ENCODE measurements at regions not wholly inside any gene's neighbourhood (a gene's known extent, or its start where the extent isn't known, plus 50 kb on each side); places are given as distances from the start of the nearest gene placed in this dataset.
A peak's percentile ranks its signal among the peaks of the same experiment; 100 is the strongest.

- Histone ChIP-seq H2AFZ (ENCODE audit: insufficient read depth, low read length, poor library complexity) (no peak overlapping the region), H3K9ac (ENCODE audit: low read length) (no peak overlapping the region), H4K8ac (ENCODE audit: low read depth, low read length) (peak overlapping the region; percentile 61), H2BK120ac (ENCODE audit: insufficient read depth, low read length, poor library complexity) (peak overlapping the region; percentile 63), H3K27ac (ENCODE audit: low read depth, low read length) (peak overlapping the region; percentile 91), H3K18ac (ENCODE audit: low read length) (no peak overlapping the region), H3K4me1 (ENCODE audit: control insufficient read depth in 1 of 2, insufficient read depth in 2 of 2, low read length in 2 of 2) (peaks cover 3 to 4% of the 10 kb centered on the region in 2 experiments), H4K12ac (ENCODE audit: low read depth, low read length) (no peak overlapping the region), H3K79me2 (ENCODE audit: control insufficient read depth, insufficient read depth, low read length, poor library complexity) (no peaks in the 10 kb centered on the region), H2BK12ac (ENCODE audit: low read length) (peak overlapping the region; percentile 54), H3K79me1 (ENCODE audit: low read length) (peaks cover 8% of the 10 kb centered on the region), H2AK5ac (ENCODE audit: low read length) (no peak overlapping the region), H3K4me3 (ENCODE audit: low read depth, low read length) (no peak overlapping the region), H3K4ac (ENCODE audit: low read depth, low read length) (no peak overlapping the region), H3K4me2 (ENCODE audit: low read length) (peak overlapping the region; percentile 29), H3K36me3 (ENCODE audit: control insufficient read depth in 1 of 2, insufficient read depth in 2 of 2, low read length in 2 of 2) (no peaks in the 10 kb centered on the region), H3K27me3 (ENCODE audit: insufficient read depth, low read length) (no peaks in the 10 kb centered on the region), H3K14ac (ENCODE audit: low read length) (no peak overlapping the region), H3K23ac (ENCODE audit: low read length) (no peak overlapping the region), H4K91ac (ENCODE audit: low read depth, low read length) (peak overlapping the region; percentile 51), H3K9me3 (ENCODE audit: insufficient read depth, low read depth, low read length) (no peaks in the 10 kb centered on the region), H2BK5ac (ENCODE audit: low read depth, low read length, poor library complexity) (peak overlapping the region; percentile 92)
- peak; percentile 4 to 45 for DNase-seq
- no CpG with 5 or more reads among the region's 1 CpG for WGBS (ENCODE audit: extremely low coverage, insufficient coverage, insufficient read length)
These were observed 489.3 kb upstream of the SOX9 start for GRCh38 chr17:71631483-71631882.

GRCh38 chr17:71632328-71632727 lies 488.5 kb upstream of the SOX9 start:
- WGBS (ENCODE audit: extremely low coverage, insufficient coverage, insufficient read length) = no CpG with 5 or more reads among the region's 2 CpGs
- no peak overlapping the region for H4K8ac ChIP-seq (ENCODE audit: low read depth, low read length)
- peaks cover 8% of the 10 kb centered on the region for H3K79me1 ChIP-seq (ENCODE audit: low read length)
- H3K36me3 ChIP-seq (ENCODE audit: control insufficient read depth in 1 of 2, insufficient read depth in 2 of 2, low read length in 2 of 2) = no peaks in the 10 kb centered on the region
- no peak overlapping the region for H3K27ac ChIP-seq (ENCODE audit: low read depth, low read length)
- DNase-seq = peak; percentile 6 to 61
- H2AK5ac ChIP-seq (ENCODE audit: low read length) = no peak overlapping the region
- no peak overlapping the region for H3K4me2 ChIP-seq (ENCODE audit: low read length)
- H3K27me3 ChIP-seq (ENCODE audit: insufficient read depth, low read length) = no peaks in the 10 kb centered on the region
- no peaks in the 10 kb centered on the region for H3K79me2 ChIP-seq (ENCODE audit: control insufficient read depth, insufficient read depth, low read length, poor library complexity)
- H3K9me3 ChIP-seq (ENCODE audit: insufficient read depth, low read depth, low read length) = no peaks in the 10 kb centered on the region
- peaks cover 3 to 4% of the 10 kb centered on the region in 2 experiments for H3K4me1 ChIP-seq (ENCODE audit: control insufficient read depth in 1 of 2, insufficient read depth in 2 of 2, low read length in 2 of 2)
- H4K12ac ChIP-seq (ENCODE audit: low read depth, low read length) = no peak overlapping the region
- no peak overlapping the region for H3K23ac ChIP-seq (ENCODE audit: low read length)
- no peak overlapping the region for H3K4me3 ChIP-seq (ENCODE audit: low read depth, low read length)
- H4K91ac ChIP-seq (ENCODE audit: low read depth, low read length) = no peak overlapping the region
- no peak overlapping the region for H3K14ac ChIP-seq (ENCODE audit: low read length)
- H2AFZ ChIP-seq (ENCODE audit: insufficient read depth, low read length, poor library complexity) = no peak overlapping the region
- H2BK120ac ChIP-seq (ENCODE audit: insufficient read depth, low read length, poor library complexity) = no peak overlapping the region
- H2BK12ac ChIP-seq (ENCODE audit: low read length) = no peak overlapping the region
- H3K18ac ChIP-seq (ENCODE audit: low read length) = no peak overlapping the region
- no peak overlapping the region for H3K9ac ChIP-seq (ENCODE audit: low read length)
- H2BK5ac ChIP-seq (ENCODE audit: low read depth, low read length, poor library complexity) = no peak overlapping the region
- no peak overlapping the region for H3K4ac ChIP-seq (ENCODE audit: low read depth, low read length)

GRCh38 chr17:71633391-71633849 lies 487.4 kb upstream of the SOX9 start:
- no CpG with 5 or more reads among the region's 4 CpGs for WGBS (ENCODE audit: extremely low coverage, insufficient coverage, insufficient read length)
- Histone ChIP-seq H3K36me3 (ENCODE audit: control insufficient read depth in 1 of 2, insufficient read depth in 2 of 2, low read length in 2 of 2) (no peaks in the 10 kb centered on the region), H3K9ac (ENCODE audit: low read length) (no peak overlapping the region), H3K4me3 (ENCODE audit: low read depth, low read length) (no peak overlapping the region), H3K4ac (ENCODE audit: low read depth, low read length) (peak overlapping the region; percentile 48), H4K12ac (ENCODE audit: low read depth, low read length) (no peak overlapping the region), H3K18ac (ENCODE audit: low read length) (no peak overlapping the region), H2AK5ac (ENCODE audit: low read length) (no peak overlapping the region), H4K8ac (ENCODE audit: low read depth, low read length) (peak overlapping the region; percentile 18), H3K23ac (ENCODE audit: low read length) (no peak overlapping the region), H3K9me3 (ENCODE audit: insufficient read depth, low read depth, low read length) (no peaks in the 10 kb centered on the region), H4K91ac (ENCODE audit: low read depth, low read length) (peak overlapping the region; percentile 61), H3K14ac (ENCODE audit: low read length) (no peak overlapping the region), H3K79me2 (ENCODE audit: control insufficient read depth, insufficient read depth, low read length, poor library complexity) (no peaks in the 10 kb centered on the region), H2AFZ (ENCODE audit: insufficient read depth, low read length, poor library complexity) (no peak overlapping the region), H3K27me3 (ENCODE audit: insufficient read depth, low read length) (no peaks in the 10 kb centered on the region), H2BK5ac (ENCODE audit: low read depth, low read length, poor library complexity) (peak overlapping the region; percentile 78), H3K4me1 (ENCODE audit: control insufficient read depth in 1 of 2, insufficient read depth in 2 of 2, low read length in 2 of 2) (peaks cover 3 to 4% of the 10 kb centered on the region in 2 experiments), H3K27ac (ENCODE audit: low read depth, low read length) (peak overlapping the region; percentile 90), H2BK12ac (ENCODE audit: low read length) (no peak overlapping the region), H3K4me2 (ENCODE audit: low read length) (peak overlapping the region; percentile 37), H2BK120ac (ENCODE audit: insufficient read depth, low read length, poor library complexity) (peak overlapping the region; percentile 64), H3K79me1 (ENCODE audit: low read length) (peaks cover 8% of the 10 kb centered on the region)
- DNase-seq = peak; percentile 72 to 81

GRCh38 chr17:71634376-71634775 lies 486.4 kb upstream of the SOX9 start:
- Histone ChIP-seq H4K91ac (ENCODE audit: low read depth, low read length) (no peak overlapping the region), H2AK5ac (ENCODE audit: low read length) (no peak overlapping the region), H3K4me3 (ENCODE audit: low read depth, low read length) (no peak overlapping the region), H2BK12ac (ENCODE audit: low read length) (no peak overlapping the region), H3K36me3 (ENCODE audit: control insufficient read depth in 1 of 2, insufficient read depth in 2 of 2, low read length in 2 of 2) (no peaks in the 10 kb centered on the region), H3K18ac (ENCODE audit: low read length) (no peak overlapping the region), H4K8ac (ENCODE audit: low read depth, low read length) (no peak overlapping the region), H2BK120ac (ENCODE audit: insufficient read depth, low read length, poor library complexity) (no peak overlapping the region), H3K79me1 (ENCODE audit: low read length) (peaks cover 8% of the 10 kb centered on the region), H3K14ac (ENCODE audit: low read length) (no peak overlapping the region), H2BK5ac (ENCODE audit: low read depth, low read length, poor library complexity) (no peak overlapping the region), H3K27ac (ENCODE audit: low read depth, low read length) (no peak overlapping the region), H4K12ac (ENCODE audit: low read depth, low read length) (no peak overlapping the region), H3K23ac (ENCODE audit: low read length) (no peak overlapping the region), H3K9me3 (ENCODE audit: insufficient read depth, low read depth, low read length) (no peaks in the 10 kb centered on the region), H3K79me2 (ENCODE audit: control insufficient read depth, insufficient read depth, low read length, poor library complexity) (no peaks in the 10 kb centered on the region), H3K4ac (ENCODE audit: low read depth, low read length) (no peak overlapping the region), H3K27me3 (ENCODE audit: insufficient read depth, low read length) (no peaks in the 10 kb centered on the region), H3K4me2 (ENCODE audit: low read length) (no peak overlapping the region), H2AFZ (ENCODE audit: insufficient read depth, low read length, poor library complexity) (no peak overlapping the region), H3K9ac (ENCODE audit: low read length) (no peak overlapping the region), H3K4me1 (ENCODE audit: control insufficient read depth in 1 of 2, insufficient read depth in 2 of 2, low read length in 2 of 2) (peaks cover 3 to 4% of the 10 kb centered on the region in 2 experiments)
- WGBS (ENCODE audit: extremely low coverage, insufficient coverage, insufficient read length) = no CpG with 5 or more reads among the region's 1 CpG
- no peak for DNase-seq
